Cardiac septum (tissue), 1 donor: ENCODE measurements at regions not wholly inside any gene's neighbourhood (a gene's known extent, or its start where the extent isn't known, plus 50 kb on each side); places are given as distances from the start of the nearest gene placed in this dataset.

Source experiments
- DNase-seq: peaks from one replicate; pipeline ENCODE4 v3.0.0-alpha.2; 2020; ENCODE audit warnings: low spot score
- intact Hi-C: fragments of 100-400 bp; cut with DNase I; formaldehyde crosslinking; loops from one replicate; pipeline ENCODE4 v1.14.0; 2022
- donor health status: DM: no; HTN: no; CAD: no.

DNA sequence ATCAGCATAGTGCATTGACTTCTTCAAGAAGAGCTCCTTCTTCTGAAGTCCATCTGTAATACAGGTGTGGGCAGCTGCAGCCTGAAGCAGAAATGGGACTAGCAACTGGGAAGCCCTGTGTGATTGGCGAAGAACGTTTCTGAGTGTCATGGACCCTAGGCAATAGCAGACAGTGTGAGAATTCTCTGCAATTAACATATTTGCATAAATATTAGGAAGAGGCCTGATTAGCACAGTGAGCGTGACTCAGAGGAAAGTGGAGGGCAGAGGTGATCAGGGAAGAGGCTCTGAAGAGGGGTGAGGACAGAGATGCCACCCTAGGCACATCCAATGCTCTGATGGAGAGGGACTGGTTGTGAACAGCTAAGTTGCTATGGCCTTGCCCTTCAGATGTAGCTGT lies 171.2 kb upstream of the ZBED5 start:
- intact Hi-C loops, result loop anchor here (2.0 kb wide), 1 partner anchor 758 kb away; no protein-coding TSS in a partner anchor
- DNase-seq, result no peak

GRCh38 chr11:11028017-11028692 lies 170.3 kb upstream of the ZBED5 start:
- intact Hi-C loops, result loop anchor here (2.0 kb wide), 1 partner anchor 759 kb away; no protein-coding TSS in a partner anchor
- no peak for DNase-seq

GRCh38 chr11:11027288-11027687 lies 169.4 kb upstream of the ZBED5 start:
- no peak for DNase-seq
- intact Hi-C loops, result no loop called here

- no peak for DNase-seq
- intact Hi-C loops, result no loop called here
Measured at GRCh38 chr11:11025087-11025486, 167.2 kb upstream of the ZBED5 start.

DNA sequence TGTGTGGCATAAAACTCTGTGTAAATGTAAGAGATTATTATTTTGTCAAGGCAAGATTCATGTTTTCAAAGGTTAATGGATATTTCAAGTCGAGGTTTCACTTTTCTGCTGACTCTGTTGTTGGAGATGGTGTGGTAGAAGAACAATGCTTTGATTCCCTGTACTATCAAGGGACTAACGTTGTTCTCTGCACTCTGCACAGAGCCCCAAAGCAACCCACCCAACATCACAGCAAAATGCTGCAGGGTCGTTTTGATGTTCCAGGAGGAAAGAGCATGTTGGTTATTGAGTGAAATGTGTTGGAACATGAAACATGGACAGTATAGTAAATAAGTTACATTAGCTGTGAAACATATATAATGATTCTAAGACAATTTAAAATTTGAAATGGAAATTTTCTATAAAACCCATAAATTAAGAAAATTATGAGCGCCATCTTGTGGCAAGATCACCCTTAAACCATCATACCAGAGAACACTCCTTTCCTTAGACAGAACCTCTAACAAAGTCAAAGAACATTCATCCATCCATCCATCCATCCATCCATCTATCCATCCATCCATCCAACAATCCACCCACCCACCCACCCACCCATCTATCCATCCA lies 164.4 kb upstream of the ZBED5 start:
- DNase-seq, result no peak
- intact Hi-C loops, result loop anchor here (2.0 kb wide), 1 partner anchor 229 kb away; no protein-coding TSS in a partner anchor

- DNase-seq, result no peak
- intact Hi-C loops, result loop anchor here (2.0 kb wide), 1 partner anchor 89 kb away; no protein-coding TSS in a partner anchor
Measured at GRCh38 chr11:11021563-11021962, 163.7 kb upstream of the ZBED5 start.

DNA sequence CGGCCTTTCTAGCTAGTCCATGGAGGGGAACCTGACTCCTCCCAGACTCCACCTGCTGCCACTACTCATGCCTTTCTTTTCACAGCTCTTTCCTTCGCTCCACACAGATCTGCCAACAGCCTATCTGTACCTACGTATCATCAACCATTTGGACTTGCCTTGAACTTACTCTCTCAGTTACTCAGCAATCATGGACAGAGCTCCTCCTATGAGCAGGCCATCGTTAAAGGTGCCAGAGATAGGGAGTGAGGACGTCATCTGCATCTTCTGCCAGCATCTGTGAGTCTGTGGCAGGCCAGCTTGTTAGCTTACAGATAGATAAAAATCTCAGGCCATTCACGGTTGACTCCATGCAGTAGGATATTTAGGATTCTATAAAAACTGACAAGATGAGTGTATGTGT lies 162.9 kb upstream of the ZBED5 start:
- no peak for DNase-seq
- intact Hi-C loops, result loop anchor here (2.0 kb wide), 1 partner anchor 88 kb away; no protein-coding TSS in a partner anchor

DNA sequence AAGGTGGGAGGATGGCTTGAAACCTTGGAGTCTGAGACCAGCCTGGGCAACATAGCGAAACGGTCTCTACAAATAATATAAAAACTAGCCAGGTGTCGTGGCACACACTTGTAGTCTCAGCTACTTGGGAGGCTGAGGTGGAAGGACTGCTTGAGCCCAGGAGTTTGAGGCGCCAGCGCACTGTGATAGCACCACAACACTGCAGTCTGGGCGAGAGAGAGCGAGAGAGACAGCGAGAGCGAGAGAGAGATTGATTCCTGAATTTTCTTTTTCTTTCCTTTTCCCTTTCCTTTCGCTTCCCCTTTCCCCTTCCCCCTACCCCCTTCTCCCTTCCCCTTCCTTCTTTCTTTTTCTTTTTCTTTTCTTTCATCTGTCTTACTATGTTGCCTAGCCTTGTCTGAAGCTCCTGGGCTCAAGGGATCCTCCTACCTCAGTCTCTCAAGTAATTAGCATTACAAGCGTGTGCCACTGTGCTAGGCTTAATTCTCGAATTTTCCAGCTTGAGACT lies 162.4 kb upstream of the ZBED5 start:
- no peak for DNase-seq
- intact Hi-C loops, result loop anchor here (2.0 kb wide), 1 partner anchor 87 kb away; no protein-coding TSS in a partner anchor

- DNase-seq, result no peak
- intact Hi-C loops, result no loop called here
Measured at GRCh38 chr11:11016943-11017342, 159.1 kb upstream of the ZBED5 start.

GRCh38 chr11:11016068-11016467 lies 158.2 kb upstream of the ZBED5 start:
- intact Hi-C loops, result no loop called here
- no peak for DNase-seq

DNA sequence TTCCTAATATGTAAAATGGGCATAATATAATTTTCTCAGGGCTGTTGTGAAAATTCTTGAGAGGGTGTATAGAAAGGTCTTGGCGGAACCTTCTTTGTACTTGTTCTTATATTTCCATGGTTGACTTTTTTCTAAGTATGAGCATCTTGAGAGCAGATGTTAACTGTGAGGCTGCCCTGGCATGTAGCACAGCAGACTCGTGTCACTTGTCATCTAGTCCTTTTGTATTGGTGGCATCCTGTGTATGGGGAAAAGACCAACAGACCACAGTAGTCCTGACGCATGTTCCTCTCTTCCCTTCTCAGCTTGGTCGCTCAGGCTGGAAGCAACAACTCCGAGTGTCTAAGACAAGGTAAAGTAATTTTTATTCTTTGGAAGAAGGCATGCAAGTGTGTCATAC lies 153.8 kb upstream of the ZBED5 start:
- DNase-seq, result no peak
- intact Hi-C loops, result no loop called here

DNA sequence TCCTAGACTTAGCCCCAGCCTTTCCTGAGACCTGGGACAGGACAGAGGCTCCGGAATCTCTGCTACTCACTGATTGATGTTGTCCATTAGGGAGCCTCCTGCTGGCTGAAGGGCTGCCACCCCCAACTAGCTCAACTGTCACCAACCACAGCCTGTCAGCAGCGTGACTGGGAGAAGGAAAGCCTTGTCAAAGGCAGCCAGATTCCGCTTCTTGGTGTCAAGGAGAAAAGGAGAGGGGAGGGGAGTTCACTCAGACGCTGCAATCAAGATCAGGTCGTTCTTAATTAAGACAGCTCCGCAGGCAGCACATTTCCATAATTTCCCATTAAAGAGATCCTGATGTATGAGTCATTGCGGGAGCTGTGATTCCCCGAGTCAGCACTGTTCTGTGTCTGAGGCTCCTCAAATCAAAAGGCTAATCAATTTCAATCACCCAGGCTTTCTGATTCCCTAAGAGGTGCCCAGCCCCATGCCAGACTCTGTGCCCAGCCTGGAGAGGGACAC lies 152.8 kb upstream of the ZBED5 start:
- intact Hi-C loops, result no loop called here
- no peak for DNase-seq

GRCh38 chr11:11009179-11009578 lies 151.3 kb upstream of the ZBED5 start:
- no peak for DNase-seq
- intact Hi-C loops, result no loop called here

DNA sequence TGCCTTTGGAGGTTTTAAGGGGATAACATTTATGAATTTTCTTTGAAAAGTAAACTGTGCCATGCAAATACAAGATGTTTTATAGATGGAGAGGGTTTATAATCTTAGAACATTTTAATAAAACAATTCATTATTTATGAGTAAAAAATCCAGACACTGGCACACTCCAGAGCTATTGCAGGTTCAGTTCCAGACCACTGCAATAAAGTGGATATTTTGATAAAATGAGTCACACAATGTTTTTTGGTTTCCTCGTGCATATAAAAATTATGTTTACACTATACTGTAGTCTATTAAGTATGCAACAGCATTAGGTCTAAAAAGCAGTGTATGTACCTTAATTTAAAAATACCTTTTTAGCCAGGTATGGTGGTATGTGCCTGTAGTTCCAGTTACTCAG lies 146.2 kb upstream of the ZBED5 start:
- intact Hi-C loops, result no loop called here
- no peak for DNase-seq

DNA sequence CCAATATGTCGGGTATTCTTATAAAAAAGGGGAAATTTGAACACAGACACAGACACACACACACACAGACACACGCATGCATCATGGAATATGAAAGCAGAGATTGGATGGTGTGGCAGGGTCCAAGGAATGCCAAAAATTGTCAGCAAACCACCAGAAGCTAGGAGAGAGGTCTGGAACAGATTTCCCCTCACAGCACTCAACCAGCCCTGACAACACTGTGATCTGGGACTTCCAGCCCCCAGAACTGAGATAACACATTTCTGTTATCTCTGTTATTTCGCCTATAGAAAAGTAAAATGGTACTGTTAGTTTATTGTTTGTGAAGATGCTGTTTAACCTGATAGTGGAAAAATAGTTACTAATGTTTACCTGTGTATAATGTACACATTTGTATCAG lies 145.4 kb upstream of the ZBED5 start:
- DNase-seq, result no peak
- intact Hi-C loops, result no loop called here

GRCh38 chr11:11000579-11001283 lies 142.9 kb upstream of the ZBED5 start:
- no peak for DNase-seq
- intact Hi-C loops, result no loop called here

DNA sequence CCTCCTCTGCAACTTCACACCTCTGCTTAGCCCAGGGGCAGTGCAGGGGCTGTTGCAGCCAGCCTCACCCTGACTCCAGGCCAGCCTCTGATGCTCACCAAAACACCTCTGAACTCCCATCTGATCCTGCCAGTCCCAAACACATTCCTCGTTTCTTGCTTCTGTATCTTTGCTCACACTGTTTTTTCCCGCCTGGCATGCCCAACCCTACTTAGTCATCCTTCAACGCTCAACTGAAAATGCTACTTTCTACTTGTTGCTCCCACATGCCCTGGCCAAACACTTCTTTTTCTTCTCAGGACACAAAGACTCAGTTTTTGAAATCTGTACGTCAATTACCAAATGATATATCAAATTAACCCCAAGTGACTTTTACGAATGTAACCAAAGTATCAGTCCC lies 140.8 kb upstream of the ZBED5 start:
- DNase-seq, result no peak
- intact Hi-C loops, result no loop called here

- intact Hi-C loops, result no loop called here
Measured at GRCh38 chr11:10996678-10997077, 138.8 kb upstream of the ZBED5 start.

DNA sequence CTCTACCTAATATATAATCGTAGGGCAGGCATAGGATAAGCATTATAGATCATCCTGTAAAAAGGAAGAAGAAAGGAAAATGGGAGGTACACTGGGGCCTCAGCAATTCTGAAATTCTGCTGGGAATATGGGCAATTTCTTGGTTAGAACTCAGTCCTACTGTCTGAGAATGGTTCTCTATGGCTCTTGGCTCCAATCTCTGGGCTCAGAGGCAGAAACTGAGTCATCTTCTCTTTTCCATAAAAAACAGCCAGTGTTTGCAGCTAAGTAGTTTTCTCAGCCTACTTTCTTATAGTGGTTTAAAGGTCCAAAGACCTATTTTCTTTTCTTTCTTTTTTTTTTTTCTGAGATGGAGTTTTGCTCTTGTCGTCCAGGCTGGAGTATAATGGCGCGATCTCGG lies 135.8 kb upstream of the ZBED5 start:
- intact Hi-C loops, result no loop called here
- DNase-seq, result no peak

More at GRCh38 chr11:10996678-10997077, 138.8 kb upstream of the ZBED5 start:
- no peak for DNase-seq

- intact Hi-C loops, result no loop called here
- DNase-seq, result no peak
Measured at GRCh38 chr11:10993186-10993585, 135.3 kb upstream of the ZBED5 start.
